SK-N-MC (cell line): ENCODE measurements at regions not wholly inside any gene's neighbourhood (a gene's known extent, or its start where the extent isn't known, plus 50 kb on each side); places are given as distances from the start of the nearest gene placed in this dataset.
"Not testable (repeated sequence)": the region's sequence is repeated elsewhere in the genome, so short reads cannot be mapped to it uniquely, and the experiment has no call there.

Experiments used
- EZH2 ChIP-seq: fragments of 200-600 bp; sonication (generic); IDR thresholded peaks from one replicate; pipeline ENCODE4 v1.6.1; 2017; ENCODE audit warnings: antibody characterized with exemption
- FOXP2 ChIP-seq: optimal IDR thresholded peaks from 2 replicates; pipeline ENCODE3; 2011; ENCODE audit warnings: mild to moderate bottlenecking, moderate library complexity; ENCODE audit not compliant: insufficient read depth; ENCODE audit errors: extremely low read length, control extremely low read depth
- POLR2AphosphoS5 ChIP-seq: IDR thresholded peaks from 2 replicates; pipeline ENCODE4 v1.6.1; 2012; ENCODE audit warnings: mild to moderate bottlenecking, low read depth, low read length, borderline replicate concordance

- TF ChIP-seq POLR2AphosphoS5, EZH2, FOXP2: not testable (repeated sequence)
Observed at GRCh38 chr9:115348936-115349335, 231.0 kb upstream of the TNC start.
